ENCODE measurements at regions not wholly inside any gene's neighbourhood (a gene's known extent, or its start where the extent isn't known, plus 50 kb on each side); places are given as distances from the start of the nearest gene placed in this dataset.
"Not testable (repeated sequence)": the region's sequence is repeated elsewhere in the genome, so short reads cannot be mapped to it uniquely, and the experiment has no call there.

- DNase-seq = no peak
Observed at GRCh38 chr3:177686671-177687070, 489.4 kb upstream of the TBL1XR1 start.

GRCh38 chr3:177687291-177687690 lies 490.0 kb upstream of the TBL1XR1 start:
- DNase-seq = no peak

- no peak for DNase-seq
Observed at GRCh38 chr3:177688152-177688551, 490.9 kb upstream of the TBL1XR1 start.

DNA sequence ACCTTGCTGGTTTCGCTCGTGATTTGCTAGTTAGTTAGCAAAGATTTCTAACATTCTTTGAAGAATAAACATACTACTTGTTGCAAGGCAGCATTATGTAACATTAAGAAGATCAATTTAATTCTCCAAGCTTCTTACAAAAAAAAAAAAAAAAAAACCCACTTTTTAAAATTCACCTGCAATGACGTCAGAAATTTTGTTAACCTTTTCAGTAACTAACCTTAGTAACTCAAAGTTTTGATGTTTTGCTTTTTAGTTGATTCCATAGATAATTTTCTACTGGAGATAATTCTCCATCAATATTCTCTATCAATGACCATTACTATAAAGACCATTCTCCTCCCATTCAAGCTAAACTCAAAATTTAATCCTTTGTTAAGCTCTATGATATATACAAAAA lies 491.8 kb upstream of the TBL1XR1 start:
- DNase-seq = no peak

- no peak for DNase-seq
Observed at GRCh38 chr3:177689869-177690268, 492.6 kb upstream of the TBL1XR1 start.

DNA sequence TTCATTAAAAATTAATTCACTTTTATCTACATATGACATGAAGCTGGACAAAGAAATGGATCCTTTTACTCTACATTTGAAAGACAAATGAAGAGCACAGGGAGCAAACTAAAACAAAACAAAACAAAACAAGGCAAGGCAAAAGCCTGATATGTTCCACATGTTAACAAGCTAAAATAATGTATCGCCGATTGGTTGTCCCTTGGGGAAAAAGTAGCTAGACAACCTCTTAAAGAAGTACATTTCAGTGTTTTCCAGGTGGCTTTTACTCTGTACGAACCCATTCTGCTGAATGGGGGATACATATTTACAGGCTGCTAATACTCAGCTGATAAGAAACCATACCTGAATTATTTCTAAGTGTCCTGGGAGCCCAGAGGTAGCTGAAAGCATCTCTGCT lies 493.0 kb upstream of the TBL1XR1 start:
- DNase-seq = no peak

- DNase-seq = no peak
Observed at GRCh38 chr3:177692304-177692975, 495.2 kb upstream of the TBL1XR1 start.

DNA sequence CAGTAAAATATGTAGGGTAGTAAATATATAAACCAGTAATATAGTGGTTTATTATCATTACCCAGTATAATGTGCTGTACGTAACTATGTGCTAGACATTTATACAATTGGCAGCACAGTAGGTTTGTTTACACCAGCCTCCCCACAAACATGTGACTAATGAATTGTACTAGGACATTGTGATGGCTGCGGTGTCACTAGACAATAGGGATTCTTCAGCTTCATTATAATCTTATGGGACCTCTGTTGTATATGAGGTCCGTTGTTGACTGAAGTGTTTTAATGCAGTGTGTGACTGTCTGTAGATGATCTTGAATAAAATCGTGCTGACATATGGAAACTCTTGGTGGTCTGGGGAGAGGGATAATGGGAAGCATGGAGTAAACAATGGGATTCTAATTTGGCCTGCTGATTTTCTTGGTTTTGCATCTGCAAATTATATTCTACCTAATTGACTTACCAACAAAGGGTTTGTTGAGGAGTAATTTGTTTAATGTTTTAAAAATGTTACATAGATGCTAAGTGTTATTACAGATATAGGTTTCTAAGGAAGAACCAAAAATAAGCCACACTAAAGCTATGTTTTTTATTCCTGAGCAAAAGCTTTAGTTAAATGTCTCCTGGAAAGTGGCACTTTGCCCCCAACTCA lies 496.5 kb upstream of the TBL1XR1 start:
- DNase-seq = no peak

GRCh38 chr3:177694316-177694715 lies 497.0 kb upstream of the TBL1XR1 start:
- no peak for DNase-seq

DNA sequence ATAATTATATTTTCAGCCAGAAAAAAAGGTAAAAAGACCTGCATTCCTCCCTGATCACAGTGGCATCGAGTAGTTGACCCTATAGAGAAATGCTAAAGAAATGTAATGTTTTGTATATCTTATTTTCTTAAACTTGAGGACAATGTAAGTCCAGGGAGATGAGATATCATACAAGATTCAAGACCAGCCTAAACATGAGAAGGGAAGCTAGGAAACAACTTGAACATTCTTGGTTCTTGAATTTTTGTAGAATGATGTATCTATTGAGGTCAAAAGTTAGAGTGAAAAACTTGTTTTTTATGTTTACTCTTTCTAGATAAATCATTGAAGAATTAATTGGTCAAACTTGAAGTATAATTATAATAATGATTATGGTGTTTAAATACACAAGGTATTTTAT lies 497.7 kb upstream of the TBL1XR1 start:
- no peak for DNase-seq

DNA sequence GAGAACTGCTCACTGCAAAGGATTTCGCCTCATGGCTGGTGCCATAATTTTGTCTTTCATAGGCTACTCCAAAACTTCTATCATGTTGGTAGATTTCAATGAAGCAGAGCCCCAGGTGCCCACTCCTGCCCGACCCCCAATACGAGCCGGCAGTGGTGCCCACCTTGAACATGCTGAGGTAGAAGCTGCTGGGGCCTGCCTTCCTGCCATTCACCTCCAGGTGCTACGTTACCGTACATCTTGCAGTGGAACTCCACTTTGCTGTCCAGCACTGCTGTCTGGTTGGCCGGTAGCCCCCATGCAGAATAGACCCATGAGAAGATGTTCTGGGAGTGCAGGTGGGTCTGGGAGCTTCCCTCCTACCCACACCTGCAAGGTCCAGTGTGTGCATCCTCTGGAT lies 502.8 kb upstream of the TBL1XR1 start:
- no peak for DNase-seq

DNA sequence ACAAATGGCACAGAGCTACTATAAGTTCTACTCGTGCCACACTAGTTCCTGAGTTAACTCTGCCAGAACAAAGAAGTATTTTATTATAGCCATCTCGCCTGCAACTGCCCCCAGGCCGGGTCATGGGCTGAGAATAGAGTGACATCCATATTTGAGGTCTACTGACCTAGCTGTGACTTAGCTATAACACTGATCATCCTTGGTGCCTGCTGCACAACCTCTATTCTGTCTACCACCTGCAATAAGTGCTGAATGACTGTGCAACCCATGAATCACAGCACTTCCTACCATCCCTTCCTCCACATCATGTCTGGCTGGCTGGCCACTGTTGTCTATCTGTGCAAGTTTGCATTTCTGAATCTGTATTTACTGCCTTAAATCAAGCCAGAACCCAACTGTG lies 506.5 kb upstream of the TBL1XR1 start:
- DNase-seq = no peak

GRCh38 chr3:177705976-177706823 lies 508.9 kb upstream of the TBL1XR1 start:
- no peak for DNase-seq

DNA sequence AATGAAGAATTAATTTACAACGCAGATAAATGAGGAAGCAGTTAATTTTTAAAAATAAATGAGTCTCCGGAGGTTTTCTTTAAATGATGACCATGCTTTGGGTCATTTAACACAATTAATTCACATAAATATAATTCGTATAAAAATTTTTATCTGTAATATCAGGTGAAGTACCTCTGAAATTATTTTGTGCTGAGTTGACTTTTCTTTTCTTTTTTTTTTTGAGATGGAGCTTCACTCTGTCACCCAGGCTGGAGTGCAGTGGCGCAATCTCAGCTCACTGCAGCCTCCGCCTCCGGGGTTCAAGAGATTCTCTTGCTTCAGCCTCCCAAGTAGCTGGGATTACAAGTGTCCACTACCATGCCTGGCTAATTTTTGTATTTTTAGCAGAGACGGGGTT lies 512.2 kb upstream of the TBL1XR1 start:
- DNase-seq = not testable (repeated sequence)

DNA sequence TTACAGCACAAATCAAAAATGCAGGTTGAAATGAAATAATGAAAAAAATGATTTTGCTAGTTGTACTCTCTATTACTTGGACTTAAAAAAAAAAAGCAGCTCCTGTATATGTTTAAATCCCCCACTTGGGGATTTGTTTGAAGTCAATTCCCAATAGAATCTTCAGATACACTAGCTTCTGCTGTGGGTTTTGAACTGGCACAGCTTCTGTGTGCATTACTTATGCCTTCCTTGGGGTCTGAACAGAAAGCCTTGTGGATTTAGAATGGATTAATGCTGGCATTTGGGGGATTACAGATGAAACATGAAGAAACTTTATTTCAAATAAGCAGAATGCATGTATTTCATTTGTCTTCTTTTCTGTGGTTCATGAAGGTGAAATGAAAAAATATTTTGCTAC lies 513.2 kb upstream of the TBL1XR1 start:
- no peak for DNase-seq

- no peak for DNase-seq
Observed at GRCh38 chr3:177711637-177712036, 514.4 kb upstream of the TBL1XR1 start.

DNA sequence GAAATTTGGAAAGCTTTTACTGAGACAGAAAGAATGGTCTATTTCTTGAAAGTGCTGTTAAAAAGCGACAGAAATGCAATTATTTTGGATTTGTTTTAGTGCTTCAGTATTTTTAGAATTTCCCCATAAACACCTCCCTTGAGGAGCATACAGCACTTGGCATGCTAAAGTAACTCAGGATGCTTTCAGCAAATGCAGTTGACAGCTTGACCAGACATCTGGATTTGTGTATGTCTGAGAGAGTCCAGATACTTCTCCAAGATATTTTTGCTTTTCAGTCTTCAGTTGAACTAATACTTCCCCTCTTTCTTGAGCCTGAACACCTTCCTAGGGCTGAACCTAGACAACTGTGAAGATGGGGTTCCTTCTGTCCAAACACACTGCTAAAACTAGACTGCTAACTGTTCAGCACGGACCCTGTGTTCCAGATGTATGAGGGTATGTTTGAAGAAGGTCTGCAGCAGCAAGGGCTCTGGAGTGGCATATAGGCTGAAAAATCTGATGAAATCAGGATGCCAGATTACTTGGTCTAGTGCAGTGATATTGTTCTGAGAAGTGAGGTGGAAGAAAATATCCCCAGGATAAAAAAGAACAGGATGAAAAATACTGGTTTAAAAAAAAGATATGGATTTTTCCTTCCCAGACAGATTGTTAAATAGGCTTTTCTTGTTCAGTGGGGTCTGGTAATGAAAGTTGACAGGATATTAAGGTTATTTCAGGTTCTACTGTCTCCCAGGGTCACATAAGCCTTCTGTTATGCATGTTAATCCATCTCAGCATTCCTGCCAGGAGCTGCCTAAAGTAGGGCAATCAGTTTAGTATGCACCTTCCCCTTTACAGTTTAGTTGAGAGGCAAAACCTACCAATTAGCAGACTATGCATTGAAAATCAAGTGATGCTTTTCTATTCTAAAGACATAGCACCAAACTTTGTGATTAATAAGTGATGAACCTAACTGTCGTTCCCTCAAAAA lies 516.9 kb upstream of the TBL1XR1 start:
- DNase-seq = no peak

DNA sequence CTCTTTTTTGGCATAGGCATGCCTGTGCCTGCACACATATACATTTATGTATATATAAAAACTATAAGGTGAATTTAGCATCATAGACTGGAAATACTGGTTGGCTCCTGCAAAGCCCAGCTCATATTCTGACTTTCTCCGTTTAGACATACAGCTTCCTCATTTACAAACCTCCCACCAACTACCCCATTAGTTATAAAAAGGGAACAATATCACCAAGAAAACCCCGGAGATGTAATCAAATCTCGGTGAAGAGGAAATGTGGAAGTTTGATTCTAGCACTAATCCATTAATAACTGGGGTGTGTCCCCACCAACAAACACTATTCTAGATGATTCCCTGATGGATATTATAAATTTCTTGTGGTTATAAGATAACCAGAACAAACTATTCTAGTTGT lies 517.7 kb upstream of the TBL1XR1 start:
- no peak for DNase-seq

DNA sequence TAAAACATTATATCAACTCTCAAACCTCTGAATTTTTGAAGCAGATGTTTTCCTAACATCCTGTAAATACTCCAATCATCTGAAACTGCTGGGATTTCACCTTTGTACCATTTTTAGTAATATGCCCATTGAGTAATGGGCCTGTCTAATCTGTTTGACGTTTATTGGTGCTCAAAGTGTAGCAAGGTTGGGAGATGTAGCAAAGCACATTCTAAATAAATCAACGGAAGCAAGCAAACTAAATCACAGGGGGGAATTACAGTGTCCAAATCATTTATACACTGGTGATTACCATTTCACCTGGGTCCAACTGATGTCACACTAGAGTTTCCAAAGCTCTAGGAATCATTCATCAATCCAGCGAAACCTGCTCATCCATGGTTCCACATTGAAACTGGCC lies 518.7 kb upstream of the TBL1XR1 start:
- DNase-seq = no peak

- DNase-seq = not testable (repeated sequence)
Observed at GRCh38 chr3:177720927-177721326, 523.6 kb upstream of the TBL1XR1 start.

- no peak for DNase-seq
Observed at GRCh38 chr3:177721864-177722785, 524.8 kb upstream of the TBL1XR1 start.
